ENCODE measurements at regions not wholly inside any gene's neighbourhood (a gene's known extent, or its start where the extent isn't known, plus 50 kb on each side); places are given as distances from the start of the nearest gene placed in this dataset.
"Not testable (repeated sequence)": the region's sequence is repeated elsewhere in the genome, so short reads cannot be mapped to it uniquely, and the experiment has no call there.

DNA sequence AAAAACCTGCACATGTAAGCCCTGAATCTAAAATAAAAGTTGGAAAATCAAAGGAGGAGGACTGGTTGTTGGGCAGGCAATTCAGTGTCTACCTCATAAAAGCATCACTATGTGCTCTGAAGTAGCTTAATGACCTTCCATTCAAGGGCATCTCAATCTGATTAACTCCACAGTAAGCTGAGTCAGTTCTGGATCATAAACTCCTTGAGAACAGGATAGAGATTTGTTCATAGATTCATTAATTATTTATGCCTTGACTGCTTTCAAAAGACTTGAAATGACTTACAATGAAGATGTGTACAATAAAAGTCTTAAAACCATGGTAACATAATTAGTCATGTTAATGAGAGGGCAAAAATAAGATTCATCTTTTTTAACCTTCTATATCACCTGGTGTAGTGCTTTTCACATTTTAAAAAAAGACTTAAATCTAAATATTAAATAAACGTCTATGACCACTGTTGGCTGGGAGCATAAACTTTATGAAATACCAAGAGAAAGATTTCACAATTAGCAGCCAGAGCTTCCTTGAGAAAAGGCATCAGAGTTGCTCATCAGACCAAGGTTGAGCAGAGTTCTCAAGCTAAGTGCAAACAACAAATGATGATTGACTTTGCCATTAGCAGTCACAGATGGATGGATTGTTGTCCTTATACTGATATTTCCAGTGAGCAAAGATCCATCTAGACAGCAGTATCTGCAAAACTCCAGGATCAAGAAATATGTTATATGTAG, 237.3 kb upstream of the THUMPD2 start:
- Histone ChIP-seq H3K9ac (ENCODE audit: low read length in 3 of 3) (no peak overlapping the region), H3K27ac (ENCODE audit: low read depth in 2 of 2, low read length in 2 of 2) (no peak overlapping the region), H3K4me3 (ENCODE audit: low read length in 3 of 3) (no peak overlapping the region), H3K4me1 (ENCODE audit: control insufficient read depth in 2 of 3, insufficient read depth in 2 of 3, low read depth in 1 of 3, low read length in 3 of 3) (no peaks in the 10 kb centered on the region), H3K9me3 (ENCODE audit: control insufficient read depth in 2 of 3, insufficient read depth in 1 of 3, low read length in 3 of 3) (peaks cover 0 to 3% (median 0%) of the 10 kb centered on the region in 3 donors), H3K27me3 (ENCODE audit: control insufficient read depth, insufficient read depth, low read length) (no peaks in the 10 kb centered on the region), H3K36me3 (ENCODE audit: control insufficient read depth in 2 of 3, insufficient read depth in 3 of 3, low read length in 3 of 3) (no peaks in the 10 kb centered on the region)
- intact Hi-C loops (cut with DNase I): no loop called here
- DNase-seq (peak in 2 of 5 donors; percentile 50 to 56), FAIRE-seq (no peak)
- TF ChIP-seq, protein P1, sequence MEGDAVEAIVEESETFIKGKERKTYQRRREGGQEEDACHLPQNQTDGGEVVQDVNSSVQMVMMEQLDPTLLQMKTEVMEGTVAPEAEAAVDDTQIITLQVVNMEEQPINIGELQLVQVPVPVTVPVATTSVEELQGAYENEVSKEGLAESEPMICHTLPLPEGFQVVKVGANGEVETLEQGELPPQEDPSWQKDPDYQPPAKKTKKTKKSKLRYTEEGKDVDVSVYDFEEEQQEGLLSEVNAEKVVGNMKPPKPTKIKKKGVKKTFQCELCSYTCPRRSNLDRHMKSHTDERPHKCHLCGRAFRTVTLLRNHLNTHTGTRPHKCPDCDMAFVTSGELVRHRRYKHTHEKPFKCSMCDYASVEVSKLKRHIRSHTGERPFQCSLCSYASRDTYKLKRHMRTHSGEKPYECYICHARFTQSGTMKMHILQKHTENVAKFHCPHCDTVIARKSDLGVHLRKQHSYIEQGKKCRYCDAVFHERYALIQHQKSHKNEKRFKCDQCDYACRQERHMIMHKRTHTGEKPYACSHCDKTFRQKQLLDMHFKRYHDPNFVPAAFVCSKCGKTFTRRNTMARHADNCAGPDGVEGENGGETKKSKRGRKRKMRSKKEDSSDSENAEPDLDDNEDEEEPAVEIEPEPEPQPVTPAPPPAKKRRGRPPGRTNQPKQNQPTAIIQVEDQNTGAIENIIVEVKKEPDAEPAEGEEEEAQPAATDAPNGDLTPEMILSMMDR (IDR thresholded peaks at IDR 0.05; ENCODE audit: borderline replicate concordance, extremely low read depth, insufficient read depth): no peak

DNA sequence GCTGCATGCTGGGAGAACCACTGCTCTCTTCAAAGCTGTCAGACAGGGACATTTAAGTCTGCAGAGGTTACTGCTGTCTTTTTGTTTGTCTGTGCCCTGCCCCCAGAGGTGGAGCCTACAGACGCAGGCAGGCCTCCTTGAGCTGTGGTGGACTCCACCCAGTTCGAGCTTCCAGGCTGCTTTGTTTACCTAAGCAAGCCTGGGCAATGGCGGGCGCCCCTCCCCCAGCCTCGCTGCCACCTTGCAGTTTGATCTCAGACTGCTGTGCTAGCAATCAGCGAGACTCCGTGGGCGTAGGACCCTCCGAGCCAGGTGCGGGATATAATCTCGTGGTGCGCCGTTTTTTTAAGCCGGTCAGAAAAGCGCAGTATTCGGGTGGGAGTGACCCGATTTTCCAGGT, 234.9 kb upstream of the THUMPD2 start:
- FAIRE-seq; H3K9me3 ChIP-seq (ENCODE audit: control insufficient read depth in 2 of 3, insufficient read depth in 1 of 3, low read length in 3 of 3); intact Hi-C loops (cut with DNase I): not testable (repeated sequence)

DNA sequence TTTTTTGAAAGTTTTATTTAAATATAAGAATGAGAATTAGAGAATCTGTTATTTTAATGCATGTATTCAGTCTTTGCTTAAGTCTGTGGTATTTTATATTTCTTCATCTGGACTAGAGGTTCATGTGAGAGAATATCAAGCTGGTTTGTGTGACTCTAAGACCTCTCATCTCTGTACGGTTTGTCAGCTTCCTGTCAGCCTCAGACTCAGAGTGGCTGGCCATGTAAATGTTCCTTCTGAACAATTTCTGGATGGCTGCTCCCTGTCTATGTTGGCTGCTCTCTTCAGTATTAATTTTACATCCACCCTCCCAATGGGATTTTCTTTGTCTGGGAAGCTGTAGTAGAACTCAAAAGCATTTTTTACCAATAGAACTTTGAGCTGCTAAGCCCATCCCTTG, 225.3 kb upstream of the THUMPD2 start:
- H3K9me3 ChIP-seq (ENCODE audit: control insufficient read depth in 2 of 3, insufficient read depth in 1 of 3, low read length in 3 of 3): no peaks in the 10 kb centered on the region
- H3K27ac ChIP-seq (ENCODE audit: low read depth in 2 of 2, low read length in 2 of 2): no peak overlapping the region
- H3K4me1 ChIP-seq (ENCODE audit: control insufficient read depth in 2 of 3, insufficient read depth in 2 of 3, low read depth in 1 of 3, low read length in 3 of 3): no peaks in the 10 kb centered on the region
- intact Hi-C loops (cut with DNase I): no loop called here
- peak in 1 of 5 donors; percentile 28 for DNase-seq
- FAIRE-seq: no peak
- H3K9ac ChIP-seq (ENCODE audit: low read length in 3 of 3): no peak overlapping the region
- TF ChIP-seq, protein P1 (IDR thresholded peaks at IDR 0.05; ENCODE audit: borderline replicate concordance, extremely low read depth, insufficient read depth): no peak
- no peaks in the 10 kb centered on the region for H3K27me3 ChIP-seq (ENCODE audit: control insufficient read depth, insufficient read depth, low read length)
- H3K4me3 ChIP-seq (ENCODE audit: low read length in 3 of 3): no peak overlapping the region
- no peaks in the 10 kb centered on the region for H3K36me3 ChIP-seq (ENCODE audit: control insufficient read depth in 2 of 3, insufficient read depth in 3 of 3, low read length in 3 of 3)

More for the DNA sequence above, 234.9 kb upstream of the THUMPD2 start:
- H3K9ac ChIP-seq (ENCODE audit: low read length in 3 of 3); DNase-seq; H3K36me3 ChIP-seq (ENCODE audit: control insufficient read depth in 2 of 3, insufficient read depth in 3 of 3, low read length in 3 of 3); H3K4me1 ChIP-seq (ENCODE audit: control insufficient read depth in 2 of 3, insufficient read depth in 2 of 3, low read depth in 1 of 3, low read length in 3 of 3); H3K27me3 ChIP-seq (ENCODE audit: control insufficient read depth, insufficient read depth, low read length); H3K27ac ChIP-seq (ENCODE audit: low read depth in 2 of 2, low read length in 2 of 2); H3K4me3 ChIP-seq (ENCODE audit: low read length in 3 of 3): not testable (repeated sequence)

DNA sequence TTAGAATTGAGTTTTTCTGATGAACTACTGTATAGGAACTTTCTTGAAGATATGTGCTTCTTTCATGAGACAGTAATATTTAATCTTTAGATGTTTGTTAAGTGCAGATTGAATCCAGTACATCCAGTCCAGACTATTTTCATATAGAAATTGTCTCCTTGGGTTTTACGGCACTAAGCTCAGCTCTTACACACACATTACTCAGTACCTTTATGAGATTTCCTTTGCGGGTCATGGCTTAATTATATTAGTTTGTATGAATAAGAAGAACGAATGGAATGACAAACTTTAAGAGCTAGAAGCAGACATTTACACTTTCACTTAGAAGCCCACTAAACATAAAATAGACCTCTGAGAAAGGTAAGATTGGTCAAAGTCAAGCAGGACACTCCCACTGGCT, 223.3 kb upstream of the THUMPD2 start:
- intact Hi-C loops (cut with DNase I): no loop called here
- Histone ChIP-seq H3K27me3 (ENCODE audit: control insufficient read depth, insufficient read depth, low read length) (no peaks in the 10 kb centered on the region), H3K4me1 (ENCODE audit: control insufficient read depth in 2 of 3, insufficient read depth in 2 of 3, low read depth in 1 of 3, low read length in 3 of 3) (no peaks in the 10 kb centered on the region), H3K9me3 (ENCODE audit: control insufficient read depth in 2 of 3, insufficient read depth in 1 of 3, low read length in 3 of 3) (no peaks in the 10 kb centered on the region), H3K27ac (ENCODE audit: low read depth in 2 of 2, low read length in 2 of 2) (no peak overlapping the region), H3K4me3 (ENCODE audit: low read length in 3 of 3) (no peak overlapping the region), H3K9ac (ENCODE audit: low read length in 3 of 3) (no peak overlapping the region), H3K36me3 (ENCODE audit: control insufficient read depth in 2 of 3, insufficient read depth in 3 of 3, low read length in 3 of 3) (no peaks in the 10 kb centered on the region)
- FAIRE-seq: no peak
- TF ChIP-seq, protein P1 (IDR thresholded peaks at IDR 0.05; ENCODE audit: borderline replicate concordance, extremely low read depth, insufficient read depth): no peak
- no peak for DNase-seq
